DND-41 (cell line): ENCODE measurements at regions not wholly inside any gene's neighbourhood (a gene's known extent, or its start where the extent isn't known, plus 50 kb on each side); places are given as distances from the start of the nearest gene placed in this dataset.

Experiments used
- ATAC-seq: fragments of 200-7000 bp; cut with Tn5 transposase; 3 replicates; pipeline ENCODE4 v1.9.1; 2021; ENCODE audit warnings: low read depth; ENCODE audit not compliant: insufficient read depth
- DNase-seq: peaks from one replicate; pipeline ENCODE4 v3.0.0-alpha.2; 2020
- H2AFZ ChIP-seq: 2 replicates; pipeline ENCODE4 v1.6.0; 2012; ENCODE audit warnings: low read depth, low read length
- H3K27ac ChIP-seq: 2 replicates; pipeline ENCODE4 v1.5.1; 2012; ENCODE audit warnings: low read length, inconsistent platforms
- H3K27me3 ChIP-seq: fragments of 200-600 bp; sonication (generic); 2 replicates; pipeline ENCODE4 v1.6.0; 2012; ENCODE audit warnings: low read length, mild to moderate bottlenecking, inconsistent platforms; ENCODE audit not compliant: insufficient read depth, poor library complexity
- H3K36me3 ChIP-seq: 2 replicates; pipeline ENCODE4 v1.5.1; 2012; ENCODE audit warnings: low read length, inconsistent platforms; ENCODE audit not compliant: insufficient read depth
- H3K4me1 ChIP-seq: 2 replicates; pipeline ENCODE4 v1.5.1; 2012; ENCODE audit warnings: mild to moderate bottlenecking, low read length; ENCODE audit not compliant: insufficient read depth
- H3K4me2 ChIP-seq: 2 replicates; pipeline ENCODE4 v1.6.0; 2012; ENCODE audit warnings: mild to moderate bottlenecking, moderate library complexity, low read length, inconsistent platforms; ENCODE audit not compliant: insufficient read depth
- H3K4me3 ChIP-seq, 2 experiments: fragments of 200-600 bp in 1 of 2; shearing (Covaris generic) in 1 of 2; 2 replicates each; pipeline ENCODE4 v1.5.1; 2012 to 2016; ENCODE audit warnings: inconsistent platforms in 2 of 2, low read length in 2 of 2, mild to moderate bottlenecking in 2 of 2, low read depth in 1 of 2, moderate library complexity in 1 of 2
- H3K79me2 ChIP-seq: 2 replicates; pipeline ENCODE4 v1.6.0; 2012; ENCODE audit warnings: low read length, inconsistent platforms; ENCODE audit not compliant: insufficient read depth
- H3K9ac ChIP-seq: 2 replicates; pipeline ENCODE4 v1.6.0; 2012; ENCODE audit warnings: low read depth, mild to moderate bottlenecking, inconsistent platforms, low read length, moderate library complexity
- H3K9me3 ChIP-seq: 2 replicates; pipeline ENCODE4 v1.5.1; 2012; ENCODE audit warnings: low read length, moderate library complexity, mild to moderate bottlenecking, inconsistent platforms; ENCODE audit not compliant: insufficient read depth, severe bottlenecking
- H4K20me1 ChIP-seq: 2 replicates; pipeline ENCODE4 v1.6.0; 2012; ENCODE audit warnings: low read length; ENCODE audit not compliant: insufficient read depth
- CTCF ChIP-seq: IDR thresholded peaks from 2 replicates; pipeline ENCODE4 v1.5.1; 2012; ENCODE audit warnings: borderline replicate concordance, low read length, moderate library complexity, mild to moderate bottlenecking; ENCODE audit not compliant: poor library complexity, severe bottlenecking; ENCODE audit errors: extremely low read depth
- EZH2 ChIP-seq: IDR thresholded peaks from 3 replicates; pipeline ENCODE4 v1.6.1; 2012; ENCODE audit warnings: borderline replicate concordance, low read depth, mild to moderate bottlenecking, moderate library complexity, low read length, inconsistent platforms; ENCODE audit not compliant: severe bottlenecking

GRCh38 chr11:112367895-112368294 lies 107.2 kb upstream of the PLET1 start:
- H3K27me3 ChIP-seq = no peaks in the 10 kb centered on the region
- H3K27ac ChIP-seq = no peak overlapping the region
- H3K9ac ChIP-seq = no peak overlapping the region
- no peak overlapping the region for H3K4me3 ChIP-seq
- no peaks in the 10 kb centered on the region for H3K4me1 ChIP-seq
- no peak for DNase-seq
- H4K20me1 ChIP-seq = no peaks in the 10 kb centered on the region
- no peaks in the 10 kb centered on the region for H3K9me3 ChIP-seq
- TF ChIP-seq EZH2 = no peak
- no peak for TF ChIP-seq CTCF
- no peak for ATAC-seq
- no peak overlapping the region for H3K4me2 ChIP-seq
- no peaks in the 10 kb centered on the region for H3K79me2 ChIP-seq
- H2AFZ ChIP-seq = no peak overlapping the region
- no peaks in the 10 kb centered on the region for H3K36me3 ChIP-seq

GRCh38 chr11:112368381-112368780 lies 107.7 kb upstream of the PLET1 start:
- no peaks in the 10 kb centered on the region for H3K36me3 ChIP-seq
- no peak overlapping the region for H2AFZ ChIP-seq
- no peaks in the 10 kb centered on the region for H3K9me3 ChIP-seq
- H3K4me1 ChIP-seq = no peaks in the 10 kb centered on the region
- ATAC-seq = no peak
- H3K4me3 ChIP-seq = no peak overlapping the region
- no peak overlapping the region for H3K27ac ChIP-seq
- H3K27me3 ChIP-seq = no peaks in the 10 kb centered on the region
- no peak for DNase-seq
- no peak overlapping the region for H3K9ac ChIP-seq
- no peak overlapping the region for H3K4me2 ChIP-seq
- no peak for TF ChIP-seq CTCF
- no peaks in the 10 kb centered on the region for H3K79me2 ChIP-seq
- H4K20me1 ChIP-seq = no peaks in the 10 kb centered on the region

- no peaks in the 10 kb centered on the region for H3K79me2 ChIP-seq
- H3K9ac ChIP-seq = no peak overlapping the region
- H3K4me3 ChIP-seq = no peak overlapping the region
- no peaks in the 10 kb centered on the region for H3K9me3 ChIP-seq
- H2AFZ ChIP-seq = no peak overlapping the region
- no peaks in the 10 kb centered on the region for H4K20me1 ChIP-seq
- no peak overlapping the region for H3K4me2 ChIP-seq
- H3K36me3 ChIP-seq = no peaks in the 10 kb centered on the region
- TF ChIP-seq CTCF (no peak), EZH2 (no peak)
- no peaks in the 10 kb centered on the region for H3K4me1 ChIP-seq
- H3K27me3 ChIP-seq = no peaks in the 10 kb centered on the region
- ATAC-seq (no peak), DNase-seq (no peak)
- H3K27ac ChIP-seq = no peak overlapping the region
Observed at GRCh38 chr11:112369374-112369773, 108.7 kb upstream of the PLET1 start.

GRCh38 chr11:112369916-112370315 lies 109.3 kb upstream of the PLET1 start:
- Histone ChIP-seq H3K9me3 (no peaks in the 10 kb centered on the region), H3K4me2 (no peak overlapping the region), H3K27ac (no peak overlapping the region), H3K27me3 (no peaks in the 10 kb centered on the region), H3K36me3 (no peaks in the 10 kb centered on the region), H3K4me1 (no peaks in the 10 kb centered on the region), H3K9ac (no peak overlapping the region), H3K4me3 (no peak overlapping the region), H3K79me2 (no peaks in the 10 kb centered on the region), H4K20me1 (no peaks in the 10 kb centered on the region), H2AFZ (no peak overlapping the region)
- DNase-seq = no peak
- ATAC-seq = no peak
- TF ChIP-seq CTCF = no peak
- no peak for TF ChIP-seq EZH2
